ENCODE measurements at regions not wholly inside any gene's neighbourhood (a gene's known extent, or its start where the extent isn't known, plus 50 kb on each side); places are given as distances from the start of the nearest gene placed in this dataset.

DNA sequence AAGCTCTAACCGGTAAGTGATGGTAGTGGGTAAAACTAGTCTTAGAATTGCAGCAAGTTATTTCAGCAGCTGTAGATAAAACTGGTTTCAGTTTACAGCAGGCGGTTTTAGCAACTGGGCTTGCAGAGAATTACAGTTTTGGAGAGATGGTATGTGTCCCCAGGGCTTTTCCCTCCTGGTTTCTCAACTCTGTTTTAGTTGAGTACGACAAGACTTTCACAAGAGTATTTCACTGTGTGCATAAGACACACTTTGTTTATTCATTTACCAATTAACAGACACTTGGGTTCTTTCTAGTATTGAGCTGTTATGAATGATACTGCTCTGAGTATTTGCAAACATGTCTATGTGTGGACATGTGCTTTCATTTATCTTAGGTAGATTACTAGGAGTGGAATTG, 65.6 kb upstream of the RFX8 start:
- no peak for TF ChIP-seq EZH2phosphoT487 (conservative IDR thresholded peaks at IDR 0.05; ENCODE audit: low read length)
- TF ChIP-seq, protein P1, sequence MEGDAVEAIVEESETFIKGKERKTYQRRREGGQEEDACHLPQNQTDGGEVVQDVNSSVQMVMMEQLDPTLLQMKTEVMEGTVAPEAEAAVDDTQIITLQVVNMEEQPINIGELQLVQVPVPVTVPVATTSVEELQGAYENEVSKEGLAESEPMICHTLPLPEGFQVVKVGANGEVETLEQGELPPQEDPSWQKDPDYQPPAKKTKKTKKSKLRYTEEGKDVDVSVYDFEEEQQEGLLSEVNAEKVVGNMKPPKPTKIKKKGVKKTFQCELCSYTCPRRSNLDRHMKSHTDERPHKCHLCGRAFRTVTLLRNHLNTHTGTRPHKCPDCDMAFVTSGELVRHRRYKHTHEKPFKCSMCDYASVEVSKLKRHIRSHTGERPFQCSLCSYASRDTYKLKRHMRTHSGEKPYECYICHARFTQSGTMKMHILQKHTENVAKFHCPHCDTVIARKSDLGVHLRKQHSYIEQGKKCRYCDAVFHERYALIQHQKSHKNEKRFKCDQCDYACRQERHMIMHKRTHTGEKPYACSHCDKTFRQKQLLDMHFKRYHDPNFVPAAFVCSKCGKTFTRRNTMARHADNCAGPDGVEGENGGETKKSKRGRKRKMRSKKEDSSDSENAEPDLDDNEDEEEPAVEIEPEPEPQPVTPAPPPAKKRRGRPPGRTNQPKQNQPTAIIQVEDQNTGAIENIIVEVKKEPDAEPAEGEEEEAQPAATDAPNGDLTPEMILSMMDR (IDR thresholded peaks at IDR 0.05; ENCODE audit: insufficient read depth, low read length, poor library complexity, severe bottlenecking) = no peak
